ENCODE measurements at regions not wholly inside any gene's neighbourhood (a gene's known extent, or its start where the extent isn't known, plus 50 kb on each side); places are given as distances from the start of the nearest gene placed in this dataset.

DNA sequence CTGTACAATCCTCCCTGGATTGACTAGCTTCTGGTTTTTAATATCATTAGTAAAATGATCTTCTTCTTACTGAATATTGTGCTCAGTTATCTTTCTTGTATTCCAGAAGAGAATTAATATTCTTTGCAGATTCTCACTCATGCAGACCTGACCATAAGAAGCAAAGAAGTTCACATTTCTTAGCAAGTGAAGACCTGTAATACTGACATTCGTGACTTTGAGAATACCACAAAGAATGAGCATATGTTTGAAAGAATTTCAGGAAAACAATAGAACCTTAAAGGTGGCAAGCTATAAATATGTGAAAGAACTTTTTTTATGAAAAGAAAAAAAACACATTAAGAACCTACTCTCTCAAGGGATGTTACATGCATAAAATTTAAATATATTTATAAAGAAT is 371.6 kb downstream of the JRKL start:
- no peak for TF ChIP-seq CTCF (IDR thresholded peaks at IDR 0.05; ENCODE audit: insufficient read depth, low read length, poor library complexity, severe bottlenecking)
- no peak for TF ChIP-seq EZH2phosphoT487 (conservative IDR thresholded peaks at IDR 0.05; ENCODE audit: low read length)
